H1 (cell line): ENCODE measurements at regions not wholly inside any gene's neighbourhood (a gene's known extent, or its start where the extent isn't known, plus 50 kb on each side); places are given as distances from the start of the nearest gene placed in this dataset.

Experiments
- CHD1 ChIP-seq: IDR thresholded peaks from 2 replicates; pipeline ENCODE4 v1.6.1; 2012; ENCODE audit warnings: low read depth, low read length, improper control_type of control experiment
- CTCF ChIP-seq, 3 experiments: IDR thresholded peaks; 1 replicate in 2 of 3; 2 replicates in 1 of 3; pipeline versions ENCODE4 v1.5.1 to v1.6.1; 2011; ENCODE audit warnings: low read length in 3 of 3, mild to moderate bottlenecking in 3 of 3, inconsistent platforms in 2 of 3, low read depth in 1 of 3, moderate library complexity in 1 of 3; ENCODE audit not compliant: insufficient read depth in 1 of 3; ENCODE audit errors: control extremely low read depth in 1 of 3
- RBBP5 ChIP-seq: IDR thresholded peaks from 2 replicates; pipeline ENCODE4 v1.7.1; 2012; ENCODE audit warnings: low read depth, mild to moderate bottlenecking, inconsistent platforms, low read length, moderate library complexity, borderline replicate concordance
- TF ChIP-seq, protein P1 (sequence below): fragments of 300-600 bp; sonication (generic); IDR thresholded peaks from 2 replicates; pipeline ENCODE4 v1.7.1; 2012; ENCODE audit warnings: low read length, moderate library complexity, mild to moderate bottlenecking, inconsistent platforms; ENCODE audit not compliant: insufficient replicate concordance

- TF ChIP-seq, protein P1, sequence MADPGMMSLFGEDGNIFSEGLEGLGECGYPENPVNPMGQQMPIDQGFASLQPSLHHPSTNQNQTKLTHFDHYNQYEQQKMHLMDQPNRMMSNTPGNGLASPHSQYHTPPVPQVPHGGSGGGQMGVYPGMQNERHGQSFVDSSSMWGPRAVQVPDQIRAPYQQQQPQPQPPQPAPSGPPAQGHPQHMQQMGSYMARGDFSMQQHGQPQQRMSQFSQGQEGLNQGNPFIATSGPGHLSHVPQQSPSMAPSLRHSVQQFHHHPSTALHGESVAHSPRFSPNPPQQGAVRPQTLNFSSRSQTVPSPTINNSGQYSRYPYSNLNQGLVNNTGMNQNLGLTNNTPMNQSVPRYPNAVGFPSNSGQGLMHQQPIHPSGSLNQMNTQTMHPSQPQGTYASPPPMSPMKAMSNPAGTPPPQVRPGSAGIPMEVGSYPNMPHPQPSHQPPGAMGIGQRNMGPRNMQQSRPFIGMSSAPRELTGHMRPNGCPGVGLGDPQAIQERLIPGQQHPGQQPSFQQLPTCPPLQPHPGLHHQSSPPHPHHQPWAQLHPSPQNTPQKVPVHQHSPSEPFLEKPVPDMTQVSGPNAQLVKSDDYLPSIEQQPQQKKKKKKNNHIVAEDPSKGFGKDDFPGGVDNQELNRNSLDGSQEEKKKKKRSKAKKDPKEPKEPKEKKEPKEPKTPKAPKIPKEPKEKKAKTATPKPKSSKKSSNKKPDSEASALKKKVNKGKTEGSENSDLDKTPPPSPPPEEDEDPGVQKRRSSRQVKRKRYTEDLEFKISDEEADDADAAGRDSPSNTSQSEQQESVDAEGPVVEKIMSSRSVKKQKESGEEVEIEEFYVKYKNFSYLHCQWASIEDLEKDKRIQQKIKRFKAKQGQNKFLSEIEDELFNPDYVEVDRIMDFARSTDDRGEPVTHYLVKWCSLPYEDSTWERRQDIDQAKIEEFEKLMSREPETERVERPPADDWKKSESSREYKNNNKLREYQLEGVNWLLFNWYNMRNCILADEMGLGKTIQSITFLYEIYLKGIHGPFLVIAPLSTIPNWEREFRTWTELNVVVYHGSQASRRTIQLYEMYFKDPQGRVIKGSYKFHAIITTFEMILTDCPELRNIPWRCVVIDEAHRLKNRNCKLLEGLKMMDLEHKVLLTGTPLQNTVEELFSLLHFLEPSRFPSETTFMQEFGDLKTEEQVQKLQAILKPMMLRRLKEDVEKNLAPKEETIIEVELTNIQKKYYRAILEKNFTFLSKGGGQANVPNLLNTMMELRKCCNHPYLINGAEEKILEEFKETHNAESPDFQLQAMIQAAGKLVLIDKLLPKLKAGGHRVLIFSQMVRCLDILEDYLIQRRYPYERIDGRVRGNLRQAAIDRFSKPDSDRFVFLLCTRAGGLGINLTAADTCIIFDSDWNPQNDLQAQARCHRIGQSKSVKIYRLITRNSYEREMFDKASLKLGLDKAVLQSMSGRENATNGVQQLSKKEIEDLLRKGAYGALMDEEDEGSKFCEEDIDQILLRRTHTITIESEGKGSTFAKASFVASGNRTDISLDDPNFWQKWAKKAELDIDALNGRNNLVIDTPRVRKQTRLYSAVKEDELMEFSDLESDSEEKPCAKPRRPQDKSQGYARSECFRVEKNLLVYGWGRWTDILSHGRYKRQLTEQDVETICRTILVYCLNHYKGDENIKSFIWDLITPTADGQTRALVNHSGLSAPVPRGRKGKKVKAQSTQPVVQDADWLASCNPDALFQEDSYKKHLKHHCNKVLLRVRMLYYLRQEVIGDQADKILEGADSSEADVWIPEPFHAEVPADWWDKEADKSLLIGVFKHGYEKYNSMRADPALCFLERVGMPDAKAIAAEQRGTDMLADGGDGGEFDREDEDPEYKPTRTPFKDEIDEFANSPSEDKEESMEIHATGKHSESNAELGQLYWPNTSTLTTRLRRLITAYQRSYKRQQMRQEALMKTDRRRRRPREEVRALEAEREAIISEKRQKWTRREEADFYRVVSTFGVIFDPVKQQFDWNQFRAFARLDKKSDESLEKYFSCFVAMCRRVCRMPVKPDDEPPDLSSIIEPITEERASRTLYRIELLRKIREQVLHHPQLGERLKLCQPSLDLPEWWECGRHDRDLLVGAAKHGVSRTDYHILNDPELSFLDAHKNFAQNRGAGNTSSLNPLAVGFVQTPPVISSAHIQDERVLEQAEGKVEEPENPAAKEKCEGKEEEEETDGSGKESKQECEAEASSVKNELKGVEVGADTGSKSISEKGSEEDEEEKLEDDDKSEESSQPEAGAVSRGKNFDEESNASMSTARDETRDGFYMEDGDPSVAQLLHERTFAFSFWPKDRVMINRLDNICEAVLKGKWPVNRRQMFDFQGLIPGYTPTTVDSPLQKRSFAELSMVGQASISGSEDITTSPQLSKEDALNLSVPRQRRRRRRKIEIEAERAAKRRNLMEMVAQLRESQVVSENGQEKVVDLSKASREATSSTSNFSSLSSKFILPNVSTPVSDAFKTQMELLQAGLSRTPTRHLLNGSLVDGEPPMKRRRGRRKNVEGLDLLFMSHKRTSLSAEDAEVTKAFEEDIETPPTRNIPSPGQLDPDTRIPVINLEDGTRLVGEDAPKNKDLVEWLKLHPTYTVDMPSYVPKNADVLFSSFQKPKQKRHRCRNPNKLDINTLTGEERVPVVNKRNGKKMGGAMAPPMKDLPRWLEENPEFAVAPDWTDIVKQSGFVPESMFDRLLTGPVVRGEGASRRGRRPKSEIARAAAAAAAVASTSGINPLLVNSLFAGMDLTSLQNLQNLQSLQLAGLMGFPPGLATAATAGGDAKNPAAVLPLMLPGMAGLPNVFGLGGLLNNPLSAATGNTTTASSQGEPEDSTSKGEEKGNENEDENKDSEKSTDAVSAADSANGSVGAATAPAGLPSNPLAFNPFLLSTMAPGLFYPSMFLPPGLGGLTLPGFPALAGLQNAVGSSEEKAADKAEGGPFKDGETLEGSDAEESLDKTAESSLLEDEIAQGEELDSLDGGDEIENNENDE, result no peak
- no peak for TF ChIP-seq CTCF (IDR thresholded peaks at IDR 0.05; ENCODE audit: control extremely low read depth in 1 of 3, insufficient read depth in 1 of 3, low read depth in 1 of 3, low read length in 3 of 3)
- no peak for TF ChIP-seq RBBP5
- TF ChIP-seq CHD1, result no peak
Observed at GRCh38 chr7:119696336-119696735, 576.6 kb upstream of the KCND2 start (continued).
